Tibial artery (tissue), 4 donors: ENCODE measurements at regions not wholly inside any gene's neighbourhood (a gene's known extent, or its start where the extent isn't known, plus 50 kb on each side); places are given as distances from the start of the nearest gene placed in this dataset.

Experiments used
- DNase-seq, 2 donors: peaks; one replicate each; pipeline ENCODE4 v3.0.0-alpha.2; 2019
- H3K27ac ChIP-seq, 2 donors: fragments of 200-600 bp; sonication (generic) in 1 of 2; 1 replicate in 1 of 2; 2 replicates in 1 of 2; pipeline ENCODE4 v1.5.1; 2018 to 2019; ENCODE audit warnings: mild to moderate bottlenecking in 1 of 2
- H3K27me3 ChIP-seq, 2 donors: fragments of 200-600 bp; sonication (generic) in 1 of 2; one replicate each; pipeline versions ENCODE4 v1.5.1 to v1.6.0; 2016 to 2019
- H3K36me3 ChIP-seq, 3 donors: fragments of 200-600 bp; sonication (generic) in 2 of 3; one replicate each; pipeline ENCODE4 v1.5.1; 2016 to 2019; ENCODE audit warnings: mild to moderate bottlenecking in 2 of 3
- H3K4me1 ChIP-seq, 4 donors: fragments of 200-600 bp; sonication (generic) in 2 of 4; 1 replicate in 3 of 4; 2 replicates in 1 of 4; pipeline ENCODE4 v1.5.1; 2016 to 2019
- H3K4me3 ChIP-seq, 2 donors: fragments of 200-600 bp; sonication (generic) in 1 of 2; 1 replicate in 1 of 2; 2 replicates in 1 of 2; pipeline ENCODE4 v1.5.1; 2018 to 2019; ENCODE audit warnings: mild to moderate bottlenecking in 2 of 2
- H3K9me3 ChIP-seq, 3 donors: fragments of 200-600 bp; sonication (generic) in 1 of 3; one replicate each; pipeline ENCODE4 v1.5.1; 2016 to 2019
- intact Hi-C: fragments of 100-400 bp; cut with DNase I; formaldehyde crosslinking; loops from one replicate; pipeline ENCODE4 v1.15.0; 2023; ENCODE audit warnings: low total_unique reads
- TF ChIP-seq, protein P1 (sequence below), 2 experiments: fragments of 200-600 bp in 1 of 2; fragments of 450-650 bp in 1 of 2; IDR thresholded peaks; one replicate each; pipeline ENCODE4 v1.5.1; 2017 to 2019; ENCODE audit warnings: antibody characterized with exemption in 2 of 2, mild to moderate bottlenecking in 1 of 2, moderate library complexity in 1 of 2

DNA sequence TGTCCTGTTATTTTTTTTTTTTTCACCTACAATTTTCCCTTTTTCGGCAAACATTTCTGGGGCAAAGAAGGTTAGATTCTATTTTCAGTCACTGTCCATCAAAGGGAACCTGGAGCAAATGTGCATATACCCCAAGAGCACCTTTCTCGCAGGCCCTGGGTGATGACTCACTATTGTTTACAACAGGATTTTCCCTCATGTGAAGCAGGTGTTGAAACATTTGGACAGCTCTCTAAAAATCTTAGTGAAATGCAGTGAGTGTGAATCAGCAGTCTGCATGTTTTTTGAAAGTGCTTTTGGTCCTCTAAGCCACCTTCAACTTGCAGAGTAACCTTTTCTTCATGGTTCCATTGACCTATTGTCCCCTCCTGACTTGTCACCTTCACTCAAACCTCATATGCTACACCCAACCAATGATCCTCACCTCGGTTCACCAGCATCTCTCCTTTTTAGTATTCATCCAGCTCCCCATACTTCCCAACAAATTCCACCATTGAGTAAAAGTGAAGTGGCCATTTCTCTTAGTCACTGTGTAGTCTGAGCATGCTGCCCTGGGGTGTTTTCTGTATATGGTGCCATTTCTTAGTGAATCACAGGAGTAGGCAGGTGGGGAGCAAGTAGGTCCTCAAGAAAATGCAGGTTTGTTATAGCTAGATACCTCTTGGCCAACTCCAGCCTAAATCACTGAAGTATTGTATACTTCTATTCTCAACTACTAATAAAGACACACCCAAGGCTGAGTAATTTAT, 260.2 kb downstream of the BMP4 start:
- no peaks in the 10 kb centered on the region for H3K9me3 ChIP-seq
- H3K4me1 ChIP-seq, result no peaks in the 10 kb centered on the region
- DNase-seq, result no peak
- no peak overlapping the region for H3K27ac ChIP-seq
- H3K36me3 ChIP-seq, result no peaks in the 10 kb centered on the region
- TF ChIP-seq, protein P1, sequence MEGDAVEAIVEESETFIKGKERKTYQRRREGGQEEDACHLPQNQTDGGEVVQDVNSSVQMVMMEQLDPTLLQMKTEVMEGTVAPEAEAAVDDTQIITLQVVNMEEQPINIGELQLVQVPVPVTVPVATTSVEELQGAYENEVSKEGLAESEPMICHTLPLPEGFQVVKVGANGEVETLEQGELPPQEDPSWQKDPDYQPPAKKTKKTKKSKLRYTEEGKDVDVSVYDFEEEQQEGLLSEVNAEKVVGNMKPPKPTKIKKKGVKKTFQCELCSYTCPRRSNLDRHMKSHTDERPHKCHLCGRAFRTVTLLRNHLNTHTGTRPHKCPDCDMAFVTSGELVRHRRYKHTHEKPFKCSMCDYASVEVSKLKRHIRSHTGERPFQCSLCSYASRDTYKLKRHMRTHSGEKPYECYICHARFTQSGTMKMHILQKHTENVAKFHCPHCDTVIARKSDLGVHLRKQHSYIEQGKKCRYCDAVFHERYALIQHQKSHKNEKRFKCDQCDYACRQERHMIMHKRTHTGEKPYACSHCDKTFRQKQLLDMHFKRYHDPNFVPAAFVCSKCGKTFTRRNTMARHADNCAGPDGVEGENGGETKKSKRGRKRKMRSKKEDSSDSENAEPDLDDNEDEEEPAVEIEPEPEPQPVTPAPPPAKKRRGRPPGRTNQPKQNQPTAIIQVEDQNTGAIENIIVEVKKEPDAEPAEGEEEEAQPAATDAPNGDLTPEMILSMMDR (IDR thresholded peaks at IDR 0.05), result no peak
- H3K27me3 ChIP-seq, result no peaks in the 10 kb centered on the region
- intact Hi-C loops, result no loop called here
- H3K4me3 ChIP-seq, result no peak overlapping the region

DNA sequence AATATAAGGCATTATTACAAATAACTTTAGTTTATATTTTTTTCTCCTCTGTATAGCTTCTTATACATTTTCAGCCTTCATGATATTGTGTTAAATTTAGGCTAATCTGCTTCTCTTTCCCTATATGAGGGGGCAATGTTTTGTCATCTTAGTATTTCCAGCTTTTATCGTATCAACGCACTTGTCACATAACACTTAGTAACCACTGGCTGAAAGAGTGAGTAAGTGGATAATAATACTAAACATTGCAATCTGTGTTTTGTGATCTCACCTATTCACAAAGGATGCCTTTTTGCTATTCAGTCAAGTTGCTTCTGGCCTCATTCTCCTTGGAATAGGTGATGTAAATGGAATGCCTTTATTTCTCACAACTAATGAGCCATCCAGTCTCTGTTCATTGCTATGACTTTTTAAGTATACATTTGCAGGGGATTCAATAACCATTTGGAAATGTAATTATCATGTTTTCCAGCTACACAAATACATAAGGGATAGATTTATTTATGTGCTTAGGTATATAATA, 260.9 kb downstream of the BMP4 start:
- no peak overlapping the region for H3K27ac ChIP-seq
- H3K4me1 ChIP-seq, result no peaks in the 10 kb centered on the region
- DNase-seq, result no peak
- H3K4me3 ChIP-seq, result no peak overlapping the region
- TF ChIP-seq, protein P1 (IDR thresholded peaks at IDR 0.05), result no peak
- no peaks in the 10 kb centered on the region for H3K27me3 ChIP-seq
- intact Hi-C loops, result no loop called here
- no peaks in the 10 kb centered on the region for H3K9me3 ChIP-seq
- no peaks in the 10 kb centered on the region for H3K36me3 ChIP-seq

- H3K36me3 ChIP-seq, result no peaks in the 10 kb centered on the region
- H3K9me3 ChIP-seq, result no peaks in the 10 kb centered on the region
- H3K27ac ChIP-seq, result no peak overlapping the region
- no peak overlapping the region for H3K4me3 ChIP-seq
- H3K4me1 ChIP-seq, result no peaks in the 10 kb centered on the region
- no peaks in the 10 kb centered on the region for H3K27me3 ChIP-seq
- TF ChIP-seq, protein P1 (IDR thresholded peaks at IDR 0.05), result no peak
- DNase-seq, result no peak
- intact Hi-C loops, result no loop called here
Observed at GRCh38 chr14:53692885-53693284, 263.7 kb downstream of the BMP4 start.

DNA sequence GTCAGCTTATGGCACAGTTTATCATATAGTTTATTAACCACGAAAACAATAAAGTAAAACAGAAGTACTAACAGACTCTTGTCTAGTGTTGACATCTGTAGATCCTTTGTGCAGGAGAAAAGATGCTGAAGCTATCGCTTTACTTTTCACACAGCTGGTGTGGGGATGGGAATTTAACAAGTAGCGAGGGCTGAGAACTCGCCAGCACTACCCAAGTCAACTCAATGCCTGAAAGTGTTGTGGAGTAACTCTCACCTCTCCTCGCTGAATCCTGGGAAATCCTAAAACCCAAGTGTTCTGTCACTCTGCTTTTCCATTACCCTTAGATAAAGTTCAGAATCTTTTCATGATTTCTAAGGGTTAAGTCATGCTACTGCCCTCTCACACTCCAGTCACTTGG, 264.2 kb downstream of the BMP4 start:
- Histone ChIP-seq H3K4me3 (no peak overlapping the region), H3K36me3 (no peaks in the 10 kb centered on the region), H3K27ac (no peak overlapping the region), H3K4me1 (no peaks in the 10 kb centered on the region), H3K9me3 (no peaks in the 10 kb centered on the region), H3K27me3 (no peaks in the 10 kb centered on the region)
- no peak for DNase-seq
- TF ChIP-seq, protein P1 (IDR thresholded peaks at IDR 0.05), result no peak
- intact Hi-C loops, result no loop called here

GRCh38 chr14:53683229-53683628, 273.4 kb downstream of the BMP4 start:
- Histone ChIP-seq H3K27ac (no peak overlapping the region), H3K4me1 (no peaks in the 10 kb centered on the region), H3K4me3 (no peak overlapping the region), H3K36me3 (no peaks in the 10 kb centered on the region), H3K27me3 (no peaks in the 10 kb centered on the region), H3K9me3 (no peaks in the 10 kb centered on the region)
- TF ChIP-seq, protein P1 (IDR thresholded peaks at IDR 0.05), result no peak
- DNase-seq, result no peak
- intact Hi-C loops, result no loop called here
